WTC11 (cell line): ENCODE measurements at regions not wholly inside any gene's neighbourhood (a gene's known extent, or its start where the extent isn't known, plus 50 kb on each side); places are given as distances from the start of the nearest gene placed in this dataset.

ENCODE experiments used
- ATAC-seq: fragments of 200-7000 bp; cut with Tn5 transposase; 2 replicates; pipeline ENCODE4 v1.10.0; 2021; ENCODE audit warnings: mild to moderate bottlenecking, moderate library complexity
- CTCF ChIA-PET: fragments of 300-600 bp; sonication (Branson Sonifier 250); formaldehyde crosslinking; loops from one replicate; lab custom pipeline; 2021; ENCODE audit warnings: antibody characterized with exemption; lab: Charles Lee
- POLR2A ChIA-PET: fragments of 350-600 bp; sonication (Branson Sonifier 250); formaldehyde crosslinking; loops from one replicate; lab custom pipeline; 2021; ENCODE audit warnings: antibody characterized with exemption; lab: Charles Lee
- DNase-seq: peaks from one replicate; pipeline ENCODE4 v3.0.0; 2021; ENCODE audit warnings: low spot score
- H3K27ac Mint-ChIP-seq: 2 replicates; pipeline ENCODE4 v1.8.0; 2021; ENCODE audit warnings: mixed read lengths
- H3K27me3 Mint-ChIP-seq: 2 replicates; pipeline ENCODE4 v1.8.0; 2021; ENCODE audit warnings: low read depth, mild to moderate bottlenecking, moderate library complexity, mixed read lengths
- H3K36me3 Mint-ChIP-seq: 2 replicates; pipeline ENCODE4 v1.8.0; 2021; ENCODE audit warnings: mixed read lengths
- H3K4me1 Mint-ChIP-seq: 2 replicates; pipeline ENCODE4 v1.8.0; 2022; ENCODE audit warnings: mixed read lengths
- H3K4me3 Mint-ChIP-seq: 2 replicates; pipeline ENCODE4 v1.8.0; 2021; ENCODE audit warnings: mild to moderate bottlenecking, moderate library complexity, mixed read lengths
- H3K9me3 Mint-ChIP-seq: 2 replicates; pipeline ENCODE4 v1.8.0; 2021; ENCODE audit warnings: mixed read lengths
- ATF1 ChIP-seq: sonication (generic); formaldehyde crosslinking; IDR thresholded peaks from 2 replicates; pipeline ENCODE4 v1.8.1; 2023; ENCODE audit warnings: mild to moderate bottlenecking, moderate library complexity, missing genetic modification reagents
- ELF4 ChIP-seq: sonication (generic); formaldehyde crosslinking; IDR thresholded peaks from 2 replicates; pipeline ENCODE4 v1.8.1; 2022; ENCODE audit warnings: low read depth, mild to moderate bottlenecking, moderate library complexity, missing genetic modification reagents
- EMX1 ChIP-seq: fragments of 250-450 bp; sonication (Bioruptor Pico); IDR thresholded peaks from 2 replicates; pipeline ENCODE4 v1.8.0; 2021; ENCODE audit warnings: mild to moderate bottlenecking
- ESRRA ChIP-seq: sonication (generic); formaldehyde crosslinking; IDR thresholded peaks from 2 replicates; pipeline ENCODE4 v1.8.1; 2022; ENCODE audit warnings: mild to moderate bottlenecking, missing genetic modification reagents, borderline replicate concordance
- FOXK1 ChIP-seq: sonication (generic); formaldehyde crosslinking; IDR thresholded peaks from 2 replicates; pipeline ENCODE4 v1.8.0; 2022; ENCODE audit warnings: mild to moderate bottlenecking, moderate library complexity, missing genetic modification reagents
- HMGA2 ChIP-seq: fragments of 250-450 bp; sonication (Bioruptor Pico); IDR thresholded peaks from 2 replicates; pipeline ENCODE4 v1.4.0; 2021; ENCODE audit warnings: mild to moderate bottlenecking, moderate library complexity
- MYBL2 ChIP-seq: sonication (generic); formaldehyde crosslinking; IDR thresholded peaks from 2 replicates; pipeline ENCODE4 v1.8.1; 2023; ENCODE audit warnings: mild to moderate bottlenecking, moderate library complexity, missing genetic modification reagents
- NFATC4 ChIP-seq: fragments of 250-450 bp; sonication (Bioruptor Pico); IDR thresholded peaks from 2 replicates; pipeline ENCODE4 v1.9.0; 2021; ENCODE audit warnings: mild to moderate bottlenecking
- NFE2L1 ChIP-seq: sonication (generic); formaldehyde crosslinking; IDR thresholded peaks from 2 replicates; pipeline ENCODE4 v1.8.1; 2023; ENCODE audit warnings: missing genetic modification reagents
- NR1H2 ChIP-seq: sonication (generic); formaldehyde crosslinking; IDR thresholded peaks from 2 replicates; pipeline ENCODE4 v1.9.0; 2021; ENCODE audit warnings: mild to moderate bottlenecking, moderate library complexity, missing genetic modification reagents
- OVOL2 ChIP-seq: fragments of 250-450 bp; sonication (Bioruptor Pico); IDR thresholded peaks from 2 replicates; pipeline ENCODE4 v1.9.0; 2021; ENCODE audit warnings: mild to moderate bottlenecking, borderline replicate concordance
- PRRX2 ChIP-seq: fragments of 250-450 bp; sonication (Bioruptor Pico); IDR thresholded peaks from 2 replicates; pipeline ENCODE4 v1.8.0; 2021; ENCODE audit warnings: mild to moderate bottlenecking
- SMAD3 ChIP-seq: sonication (generic); formaldehyde crosslinking; IDR thresholded peaks from 2 replicates; pipeline ENCODE4 v1.8.0; 2022; ENCODE audit warnings: missing genetic modification reagents, mild to moderate bottlenecking, borderline replicate concordance
- SOX15 ChIP-seq: fragments of 250-450 bp; sonication (Bioruptor Pico); IDR thresholded peaks from 2 replicates; pipeline ENCODE4 v1.9.0; 2021; ENCODE audit warnings: mild to moderate bottlenecking
- SP1 ChIP-seq: sonication (generic); formaldehyde crosslinking; conservative IDR thresholded peaks from 2 replicates; pipeline ENCODE4 v1.8.1; 2022; ENCODE audit warnings: missing genetic modification reagents
- TP53 ChIP-seq: sonication (generic); formaldehyde crosslinking; IDR thresholded peaks from 2 replicates; pipeline ENCODE4 v1.8.1; 2023; ENCODE audit warnings: mild to moderate bottlenecking, missing genetic modification reagents
- ZBTB21 ChIP-seq: sonication (generic); formaldehyde crosslinking; IDR thresholded peaks from 2 replicates; pipeline ENCODE4 v1.8.1; 2023; ENCODE audit warnings: mild to moderate bottlenecking, missing genetic modification reagents, borderline replicate concordance
- ZNF232 ChIP-seq: sonication (generic); formaldehyde crosslinking; IDR thresholded peaks from 2 replicates; pipeline ENCODE4 v1.8.0; 2022; ENCODE audit warnings: mild to moderate bottlenecking, missing genetic modification reagents
- ZNF416 ChIP-seq: fragments of 250-450 bp; sonication (Bioruptor Pico); IDR thresholded peaks from 2 replicates; pipeline ENCODE4 v1.9.0; 2021; ENCODE audit warnings: mild to moderate bottlenecking, inconsistent platforms
- TF ChIP-seq, protein P1 (sequence below): sonication (generic); formaldehyde crosslinking; IDR thresholded peaks from 2 replicates; pipeline ENCODE4 v1.8.0; 2023; ENCODE audit warnings: missing genetic modification reagents
- TF ChIP-seq, protein P2 (sequence below): fragments of 250-450 bp; sonication (Bioruptor Pico); IDR thresholded peaks from 2 replicates; pipeline ENCODE4 v1.9.0; 2021; ENCODE audit warnings: moderate library complexity, mild to moderate bottlenecking, inconsistent platforms, borderline replicate concordance
- TF ChIP-seq, protein P3 (sequence below): sonication (generic); formaldehyde crosslinking; IDR thresholded peaks from 2 replicates; pipeline ENCODE4 v1.8.1; 2023; ENCODE audit warnings: mild to moderate bottlenecking, missing genetic modification reagents, moderate library complexity
- TF ChIP-seq, protein P4 (sequence below): sonication (generic); formaldehyde crosslinking; IDR thresholded peaks from 2 replicates; pipeline ENCODE4 v1.8.1; 2022; ENCODE audit warnings: low read depth, mild to moderate bottlenecking, moderate library complexity, missing genetic modification reagents, borderline replicate concordance
- TF ChIP-seq, protein P5 (sequence below): sonication (generic); formaldehyde crosslinking; IDR thresholded peaks from 2 replicates; pipeline ENCODE4 v1.8.1; 2022; ENCODE audit warnings: low read depth, missing genetic modification reagents, borderline replicate concordance
- TF ChIP-seq, protein P6 (sequence below): sonication (generic); formaldehyde crosslinking; IDR thresholded peaks from 2 replicates; pipeline ENCODE4 v1.8.1; 2023; ENCODE audit warnings: mild to moderate bottlenecking, moderate library complexity, missing genetic modification reagents
- TF ChIP-seq, protein P7 (sequence below): fragments of 200-600 bp; IDR thresholded peaks from 2 replicates; pipeline ENCODE4 v1.8.0; 2022; ENCODE audit warnings: antibody characterized with exemption

DNA sequence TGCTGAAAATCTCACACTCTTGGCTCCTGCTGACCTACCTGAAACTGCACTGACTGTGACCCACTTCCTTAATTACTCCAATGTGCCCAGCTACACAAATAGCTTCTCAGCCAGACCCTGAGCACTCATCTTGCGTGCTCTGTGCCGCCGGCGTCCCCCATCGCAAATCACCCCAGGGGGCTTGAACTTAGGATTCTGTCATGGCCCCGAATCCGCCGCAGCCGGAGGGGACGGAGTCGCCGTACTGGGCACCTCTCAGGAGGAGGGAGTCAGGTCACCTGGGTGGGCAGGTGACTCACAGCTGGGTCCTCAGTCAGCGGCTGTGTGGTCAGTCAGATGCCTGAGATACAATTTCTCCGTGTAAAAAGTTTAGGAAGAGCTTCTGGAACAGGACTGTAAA, 804.9 kb upstream of the SALL3 start (continued):
- TF ChIP-seq ATF1 (CRISPR knock-in tag) (no peak), PRRX2 (CRISPR knock-in tag) (no peak), NFATC4 (no peak)

DNA sequence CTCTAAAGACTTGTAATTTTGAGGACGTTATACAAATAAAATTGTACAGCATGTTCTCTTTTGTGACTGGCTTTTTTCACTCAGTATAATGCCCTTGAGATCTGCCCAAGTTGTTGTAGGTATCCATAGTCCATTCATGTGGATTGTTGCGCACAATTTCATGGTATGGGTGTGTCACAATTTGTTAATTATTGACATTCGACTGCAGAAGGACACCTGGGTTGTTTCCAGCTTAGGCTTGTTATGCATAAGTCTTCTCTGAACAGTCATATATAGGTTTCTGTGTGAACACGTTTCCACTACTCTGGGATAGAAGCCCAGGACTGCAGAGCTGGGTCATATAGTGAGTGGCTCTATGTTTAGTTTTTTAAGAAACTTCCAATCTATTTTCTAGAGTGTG, 800.8 kb upstream of the SALL3 start:
- DNase-seq (no peak), ATAC-seq (no peak)
- POLR2A ChIA-PET = no interaction called here
- H3K9me3 Mint-ChIP-seq = peaks cover 58% of the 10 kb centered on the region
- no peak overlapping the region for H3K4me3 Mint-ChIP-seq
- H3K27ac Mint-ChIP-seq = no peak overlapping the region
- H3K36me3 Mint-ChIP-seq = peaks cover 42% of the 10 kb centered on the region
- peaks cover 11% of the 10 kb centered on the region for H3K4me1 Mint-ChIP-seq
- TF ChIP-seq ZNF416 (CRISPR knock-in tag) = no peak
- TF ChIP-seq SOX15 = no peak
- no peak for TF ChIP-seq NFE2L1 (CRISPR knock-in tag)
- TF ChIP-seq, protein P1, sequence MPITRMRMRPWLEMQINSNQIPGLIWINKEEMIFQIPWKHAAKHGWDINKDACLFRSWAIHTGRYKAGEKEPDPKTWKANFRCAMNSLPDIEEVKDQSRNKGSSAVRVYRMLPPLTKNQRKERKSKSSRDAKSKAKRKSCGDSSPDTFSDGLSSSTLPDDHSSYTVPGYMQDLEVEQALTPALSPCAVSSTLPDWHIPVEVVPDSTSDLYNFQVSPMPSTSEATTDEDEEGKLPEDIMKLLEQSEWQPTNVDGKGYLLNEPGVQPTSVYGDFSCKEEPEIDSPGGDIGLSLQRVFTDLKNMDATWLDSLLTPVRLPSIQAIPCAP (CRISPR knock-in tag) = no peak
- TF ChIP-seq SMAD3 (CRISPR knock-in tag) = no peak
- TF ChIP-seq, protein P2, sequence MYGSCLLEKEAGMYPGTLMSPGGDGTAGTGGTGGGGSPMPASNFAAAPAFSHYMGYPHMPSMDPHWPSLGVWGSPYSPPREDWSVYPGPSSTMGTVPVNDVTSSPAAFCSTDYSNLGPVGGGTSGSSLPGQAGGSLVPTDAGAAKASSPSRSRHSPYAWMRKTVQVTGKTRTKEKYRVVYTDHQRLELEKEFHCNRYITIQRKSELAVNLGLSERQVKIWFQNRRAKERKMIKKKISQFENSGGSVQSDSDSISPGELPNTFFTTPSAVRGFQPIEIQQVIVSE (CRISPR knock-in tag) = no peak
- no peak for TF ChIP-seq HMGA2
- no peak for TF ChIP-seq ZBTB21 (CRISPR knock-in tag)
- TF ChIP-seq, protein P3, sequence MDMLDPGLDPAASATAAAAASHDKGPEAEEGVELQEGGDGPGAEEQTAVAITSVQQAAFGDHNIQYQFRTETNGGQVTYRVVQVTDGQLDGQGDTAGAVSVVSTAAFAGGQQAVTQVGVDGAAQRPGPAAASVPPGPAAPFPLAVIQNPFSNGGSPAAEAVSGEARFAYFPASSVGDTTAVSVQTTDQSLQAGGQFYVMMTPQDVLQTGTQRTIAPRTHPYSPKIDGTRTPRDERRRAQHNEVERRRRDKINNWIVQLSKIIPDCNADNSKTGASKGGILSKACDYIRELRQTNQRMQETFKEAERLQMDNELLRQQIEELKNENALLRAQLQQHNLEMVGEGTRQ (CRISPR knock-in tag) = no peak
- no peak for TF ChIP-seq TP53 (CRISPR knock-in tag)
- TF ChIP-seq, protein P4, sequence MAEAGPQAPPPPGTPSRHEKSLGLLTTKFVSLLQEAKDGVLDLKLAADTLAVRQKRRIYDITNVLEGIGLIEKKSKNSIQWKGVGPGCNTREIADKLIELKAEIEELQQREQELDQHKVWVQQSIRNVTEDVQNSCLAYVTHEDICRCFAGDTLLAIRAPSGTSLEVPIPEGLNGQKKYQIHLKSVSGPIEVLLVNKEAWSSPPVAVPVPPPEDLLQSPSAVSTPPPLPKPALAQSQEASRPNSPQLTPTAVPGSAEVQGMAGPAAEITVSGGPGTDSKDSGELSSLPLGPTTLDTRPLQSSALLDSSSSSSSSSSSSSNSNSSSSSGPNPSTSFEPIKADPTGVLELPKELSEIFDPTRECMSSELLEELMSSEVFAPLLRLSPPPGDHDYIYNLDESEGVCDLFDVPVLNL = no peak
- no peak for TF ChIP-seq EMX1 (CRISPR knock-in tag)
- TF ChIP-seq OVOL2 (CRISPR knock-in tag) = no peak
- no peak for TF ChIP-seq ELF4 (CRISPR knock-in tag)
- TF ChIP-seq, protein P5, sequence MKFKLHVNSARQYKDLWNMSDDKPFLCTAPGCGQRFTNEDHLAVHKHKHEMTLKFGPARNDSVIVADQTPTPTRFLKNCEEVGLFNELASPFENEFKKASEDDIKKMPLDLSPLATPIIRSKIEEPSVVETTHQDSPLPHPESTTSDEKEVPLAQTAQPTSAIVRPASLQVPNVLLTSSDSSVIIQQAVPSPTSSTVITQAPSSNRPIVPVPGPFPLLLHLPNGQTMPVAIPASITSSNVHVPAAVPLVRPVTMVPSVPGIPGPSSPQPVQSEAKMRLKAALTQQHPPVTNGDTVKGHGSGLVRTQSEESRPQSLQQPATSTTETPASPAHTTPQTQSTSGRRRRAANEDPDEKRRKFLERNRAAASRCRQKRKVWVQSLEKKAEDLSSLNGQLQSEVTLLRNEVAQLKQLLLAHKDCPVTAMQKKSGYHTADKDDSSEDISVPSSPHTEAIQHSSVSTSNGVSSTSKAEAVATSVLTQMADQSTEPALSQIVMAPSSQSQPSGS (CRISPR knock-in tag) = no peak
- TF ChIP-seq MYBL2 = no peak
- TF ChIP-seq SP1 (CRISPR knock-in tag) = no peak
- TF ChIP-seq, all 79 proteins: peak for 0
- CTCF ChIA-PET = no interaction called here
- no peaks in the 10 kb centered on the region for H3K27me3 Mint-ChIP-seq

DNA sequence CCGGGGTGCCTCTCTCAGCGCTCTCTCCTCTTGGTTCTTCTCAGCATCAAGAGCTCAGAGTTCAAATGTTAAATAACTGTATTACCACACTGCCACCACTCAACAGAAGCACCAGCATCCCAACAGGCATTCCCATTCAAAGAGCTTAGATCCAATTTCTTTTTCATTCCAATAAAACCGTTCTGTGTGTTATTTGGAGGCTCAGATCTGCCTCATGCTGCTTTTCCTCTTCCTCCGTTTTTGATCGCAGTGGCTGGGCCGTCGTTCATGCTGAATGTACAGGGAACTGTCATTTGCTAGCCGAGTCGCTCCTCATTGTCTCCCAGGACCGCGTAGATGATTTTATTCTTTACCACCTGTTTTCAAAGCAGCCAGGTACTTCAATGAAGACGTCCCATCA, 798.9 kb upstream of the SALL3 start:
- POLR2A ChIA-PET = no interaction called here
- Mint-ChIP-seq H3K27me3 (no peaks in the 10 kb centered on the region), H3K27ac (no peak overlapping the region), H3K36me3 (peaks cover 45% of the 10 kb centered on the region), H3K9me3 (peaks cover 66% of the 10 kb centered on the region), H3K4me3 (no peak overlapping the region), H3K4me1 (peaks cover 4% of the 10 kb centered on the region)
- CTCF ChIA-PET = no interaction called here
- ATAC-seq = no peak; the same call in 1 of the 2 replicates
- DNase-seq = no peak
- TF ChIP-seq, protein P2 (CRISPR knock-in tag) = no peak
- TF ChIP-seq FOXK1 (CRISPR knock-in tag) (no peak), SOX15 (no peak), NR1H2 (no peak), ESRRA (CRISPR knock-in tag) (no peak), ZNF232 (CRISPR knock-in tag) (no peak), ELF4 (CRISPR knock-in tag) (no peak), HMGA2 (no peak), TP53 (CRISPR knock-in tag) (no peak)
- TF ChIP-seq, protein P6, sequence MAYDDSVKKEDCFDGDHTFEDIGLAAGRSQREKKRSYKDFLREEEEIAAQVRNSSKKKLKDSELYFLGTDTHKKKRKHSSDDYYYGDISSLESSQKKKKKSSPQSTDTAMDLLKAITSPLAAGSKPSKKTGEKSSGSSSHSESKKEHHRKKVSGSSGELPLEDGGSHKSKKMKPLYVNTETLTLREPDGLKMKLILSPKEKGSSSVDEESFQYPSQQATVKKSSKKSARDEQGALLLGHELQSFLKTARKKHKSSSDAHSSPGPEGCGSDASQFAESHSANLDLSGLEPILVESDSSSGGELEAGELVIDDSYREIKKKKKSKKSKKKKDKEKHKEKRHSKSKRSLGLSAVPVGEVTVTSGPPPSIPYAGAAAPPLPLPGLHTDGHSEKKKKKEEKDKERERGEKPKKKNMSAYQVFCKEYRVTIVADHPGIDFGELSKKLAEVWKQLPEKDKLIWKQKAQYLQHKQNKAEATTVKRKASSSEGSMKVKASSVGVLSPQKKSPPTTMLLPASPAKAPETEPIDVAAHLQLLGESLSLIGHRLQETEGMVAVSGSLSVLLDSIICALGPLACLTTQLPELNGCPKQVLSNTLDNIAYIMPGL (CRISPR knock-in tag) = no peak
- TF ChIP-seq, protein P1 (CRISPR knock-in tag) = no peak
- TF ChIP-seq, protein P7, sequence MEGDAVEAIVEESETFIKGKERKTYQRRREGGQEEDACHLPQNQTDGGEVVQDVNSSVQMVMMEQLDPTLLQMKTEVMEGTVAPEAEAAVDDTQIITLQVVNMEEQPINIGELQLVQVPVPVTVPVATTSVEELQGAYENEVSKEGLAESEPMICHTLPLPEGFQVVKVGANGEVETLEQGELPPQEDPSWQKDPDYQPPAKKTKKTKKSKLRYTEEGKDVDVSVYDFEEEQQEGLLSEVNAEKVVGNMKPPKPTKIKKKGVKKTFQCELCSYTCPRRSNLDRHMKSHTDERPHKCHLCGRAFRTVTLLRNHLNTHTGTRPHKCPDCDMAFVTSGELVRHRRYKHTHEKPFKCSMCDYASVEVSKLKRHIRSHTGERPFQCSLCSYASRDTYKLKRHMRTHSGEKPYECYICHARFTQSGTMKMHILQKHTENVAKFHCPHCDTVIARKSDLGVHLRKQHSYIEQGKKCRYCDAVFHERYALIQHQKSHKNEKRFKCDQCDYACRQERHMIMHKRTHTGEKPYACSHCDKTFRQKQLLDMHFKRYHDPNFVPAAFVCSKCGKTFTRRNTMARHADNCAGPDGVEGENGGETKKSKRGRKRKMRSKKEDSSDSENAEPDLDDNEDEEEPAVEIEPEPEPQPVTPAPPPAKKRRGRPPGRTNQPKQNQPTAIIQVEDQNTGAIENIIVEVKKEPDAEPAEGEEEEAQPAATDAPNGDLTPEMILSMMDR = no peak
